T-helper 17 cell (primary cell): ENCODE measurements at regions not wholly inside any gene's neighbourhood (a gene's known extent, or its start where the extent isn't known, plus 50 kb on each side); places are given as distances from the start of the nearest gene placed in this dataset.
A peak's percentile ranks its signal among the peaks of the same experiment; 100 is the strongest.

Experiments used
- ATAC-seq: fragments of 150-1000 bp; cut with Tn5 transposase; 2 replicates; pipeline ENCODE4 v1.10.0; 2021; ENCODE audit warnings: mild to moderate bottlenecking, moderate library complexity
- DNase-seq, 3 donors: peaks; one replicate each; pipeline versions ENCODE4 v3.0.0 to v3.0.0-alpha.2; 2020 to 2021
- H3K9me3 ChIP-seq: one replicate; pipeline ENCODE4 v1.7.0; 2013; ENCODE audit warnings: low read length, mild to moderate bottlenecking; ENCODE audit not compliant: control insufficient read depth, poor library complexity, severe bottlenecking
- H3K27ac Mint-ChIP-seq: one replicate; pipeline ENCODE4 v1.8.0; 2022; ENCODE audit warnings: mild to moderate bottlenecking, moderate library complexity, mixed read lengths
- H3K27me3 Mint-ChIP-seq: one replicate; pipeline ENCODE4 v1.8.0; 2022; ENCODE audit warnings: mixed read lengths
- H3K36me3 Mint-ChIP-seq: one replicate; pipeline ENCODE4 v1.8.0; 2022; ENCODE audit warnings: low read depth, mixed read lengths
- H3K4me1 Mint-ChIP-seq: one replicate; pipeline ENCODE4 v1.8.0; 2022; ENCODE audit warnings: mild to moderate bottlenecking, mixed read lengths
- H3K4me3 Mint-ChIP-seq: one replicate; pipeline ENCODE4 v1.8.0; 2022; ENCODE audit warnings: mild to moderate bottlenecking, moderate library complexity, mixed read lengths

DNA sequence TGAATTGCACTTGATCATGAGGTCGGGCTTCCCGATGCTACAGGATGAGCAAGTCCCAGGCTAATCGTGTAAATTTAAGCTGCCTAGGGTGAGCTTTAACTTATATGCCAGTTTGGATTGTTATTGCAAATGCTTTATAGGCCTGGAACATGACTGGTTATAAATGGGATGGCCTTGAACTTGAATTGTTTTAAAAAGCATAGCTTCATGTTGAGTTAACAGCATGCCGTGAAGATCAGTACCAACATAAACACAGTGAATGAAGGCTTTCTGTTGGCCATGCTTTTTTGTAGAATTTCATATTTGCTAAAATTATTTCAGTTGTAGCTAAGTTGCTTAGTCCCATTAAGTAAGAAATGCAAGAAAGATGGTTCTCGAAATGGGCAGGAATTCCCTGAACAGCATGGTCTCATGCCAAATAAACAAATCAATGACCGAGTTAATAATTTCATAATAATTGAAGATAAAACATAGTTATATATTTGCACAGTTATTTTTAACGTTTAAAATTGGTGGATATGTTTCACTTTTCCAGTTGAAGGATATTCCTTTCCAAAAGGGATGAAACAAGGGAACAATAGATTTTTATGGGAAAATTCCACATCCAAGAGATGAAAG is 76.6 kb upstream of the ARID1B start:
- ATAC-seq (no peak), DNase-seq (no peak)
- no peaks in the 10 kb centered on the region for H3K9me3 ChIP-seq
- no peak overlapping the region for H3K4me3 Mint-ChIP-seq
- peaks cover 4% of the 10 kb centered on the region for H3K36me3 Mint-ChIP-seq
- H3K4me1 Mint-ChIP-seq, result peaks cover 3% of the 10 kb centered on the region
- H3K27me3 Mint-ChIP-seq, result peaks cover 37% of the 10 kb centered on the region
- H3K27ac Mint-ChIP-seq, result no peak overlapping the region

DNA sequence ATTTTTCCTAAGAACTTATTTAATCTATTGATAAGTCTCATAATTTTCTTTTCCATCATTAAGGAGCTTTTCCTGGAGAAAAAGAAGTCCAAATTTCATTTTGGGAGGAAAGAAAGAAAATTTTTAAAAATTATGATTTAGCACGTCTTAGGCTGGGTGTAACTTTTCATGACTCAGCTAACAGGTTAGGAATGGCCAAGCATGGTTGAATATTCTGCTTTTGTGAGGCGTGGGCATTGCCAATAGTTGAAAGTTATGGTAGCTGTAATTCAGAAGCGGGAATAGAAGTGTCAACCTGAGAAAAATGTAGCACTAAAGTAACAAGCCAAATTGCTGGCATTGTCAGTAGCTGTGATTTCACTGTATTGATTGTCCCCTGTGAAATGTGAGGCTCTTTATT is 77.2 kb upstream of the ARID1B start:
- Mint-ChIP-seq H3K4me1 (peaks cover 3% of the 10 kb centered on the region), H3K27me3 (peaks cover 33% of the 10 kb centered on the region), H3K36me3 (peaks cover 3% of the 10 kb centered on the region), H3K4me3 (no peak overlapping the region), H3K27ac (no peak overlapping the region)
- H3K9me3 ChIP-seq, result no peaks in the 10 kb centered on the region
- DNase-seq, result no peak
- ATAC-seq, result no peak

DNA sequence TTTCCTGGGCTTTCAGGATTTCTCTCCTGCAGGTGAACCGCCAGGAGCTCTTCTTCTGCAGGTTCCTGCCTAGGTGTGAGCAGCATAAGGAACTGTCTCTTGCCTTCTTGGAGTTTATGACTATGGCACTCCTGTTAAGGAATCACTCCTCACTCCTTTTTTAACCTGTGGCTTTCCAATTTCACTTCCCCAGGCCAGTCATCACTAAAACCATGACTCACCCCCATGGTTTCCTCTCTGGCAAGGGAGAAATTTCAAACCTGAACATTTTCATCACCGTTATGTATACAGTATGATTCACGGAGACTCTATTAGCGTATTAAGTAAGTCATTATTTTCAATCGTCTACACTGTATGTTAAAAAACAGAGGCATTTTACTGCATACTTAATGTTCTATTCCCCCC is 78.2 kb upstream of the ARID1B start:
- DNase-seq (no peak), ATAC-seq (no peak)
- H3K36me3 Mint-ChIP-seq, result peaks cover 3% of the 10 kb centered on the region
- H3K9me3 ChIP-seq, result no peaks in the 10 kb centered on the region
- H3K4me1 Mint-ChIP-seq, result peaks cover 3% of the 10 kb centered on the region
- no peak overlapping the region for H3K4me3 Mint-ChIP-seq
- peaks cover 33% of the 10 kb centered on the region for H3K27me3 Mint-ChIP-seq
- H3K27ac Mint-ChIP-seq, result peak overlapping the region; percentile 44

DNA sequence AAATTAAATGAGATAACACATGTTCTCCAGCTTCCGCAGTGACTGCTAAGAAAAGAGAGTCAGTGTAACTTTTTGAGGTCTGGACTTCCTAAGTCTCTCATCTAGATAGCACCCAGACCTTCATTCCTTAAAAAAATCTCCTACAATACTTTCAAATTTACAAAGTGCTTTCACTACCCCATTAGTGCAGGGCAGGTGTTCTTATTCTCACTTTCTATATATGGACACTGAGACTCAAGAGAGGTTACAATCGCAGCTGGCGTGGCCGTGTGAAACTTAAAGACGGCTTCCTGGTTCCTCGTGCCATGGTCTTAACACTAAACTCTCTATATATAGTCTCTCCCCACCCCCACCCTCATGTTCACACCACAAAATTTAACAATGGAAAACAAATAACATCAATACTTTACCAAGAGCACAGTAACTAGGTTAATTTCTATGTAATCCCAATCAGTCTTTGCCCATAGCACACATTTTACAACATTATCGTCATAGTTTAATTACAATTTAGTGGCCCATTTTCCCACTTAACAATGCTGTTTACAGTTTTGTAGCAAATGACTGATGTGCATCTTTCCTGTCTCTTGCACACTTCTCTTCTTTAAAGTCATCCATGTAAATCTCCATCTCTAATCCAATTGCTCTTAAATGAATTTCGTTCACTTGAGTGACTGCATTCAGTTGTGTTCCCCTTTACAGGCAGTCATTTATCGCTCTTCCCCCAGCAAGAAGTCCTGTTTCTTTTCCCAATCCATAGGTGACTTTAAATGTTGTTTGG is 78.8 kb upstream of the ARID1B start:
- DNase-seq, result no peak
- Mint-ChIP-seq H3K27me3 (peaks cover 33% of the 10 kb centered on the region), H3K27ac (peak overlapping the region; percentile 44), H3K4me1 (peaks cover 3% of the 10 kb centered on the region), H3K36me3 (peaks cover 3% of the 10 kb centered on the region), H3K4me3 (no peak overlapping the region)
- ATAC-seq, result peak; percentile 62
- no peaks in the 10 kb centered on the region for H3K9me3 ChIP-seq

DNA sequence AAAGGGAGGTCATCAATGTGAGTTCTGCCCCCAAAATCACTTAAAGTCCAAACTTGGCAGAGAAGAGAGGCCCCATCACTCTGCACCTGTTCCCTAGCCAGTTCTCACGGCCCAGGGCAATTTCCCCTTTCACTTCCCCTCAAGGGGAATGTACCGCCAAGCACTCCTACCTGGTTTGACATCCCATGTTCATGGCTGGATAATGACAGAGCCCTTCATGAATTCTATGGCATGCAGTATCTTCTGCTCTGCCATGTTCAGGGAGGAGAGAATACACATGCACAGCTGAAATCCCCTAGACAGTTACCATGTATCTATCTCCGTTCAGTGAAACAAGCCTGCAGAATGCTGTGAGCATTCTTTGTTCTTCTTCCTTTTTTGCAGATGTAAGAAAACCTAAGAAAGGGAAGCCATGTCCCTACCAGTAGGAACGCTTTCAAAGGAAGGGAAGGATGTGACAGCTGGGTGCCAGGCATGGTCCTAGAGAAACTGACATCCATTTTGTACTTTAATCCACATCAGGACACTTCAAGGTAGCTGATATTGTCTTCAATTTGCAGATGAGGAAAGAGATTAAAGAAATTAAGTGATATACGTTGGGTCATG is 79.8 kb upstream of the ARID1B start:
- Mint-ChIP-seq H3K27ac (no peak overlapping the region), H3K36me3 (peaks cover 3% of the 10 kb centered on the region), H3K4me3 (no peak overlapping the region), H3K27me3 (peaks cover 33% of the 10 kb centered on the region), H3K4me1 (peaks cover 3% of the 10 kb centered on the region)
- DNase-seq (no peak), ATAC-seq (peak; percentile 37)
- no peaks in the 10 kb centered on the region for H3K9me3 ChIP-seq

DNA sequence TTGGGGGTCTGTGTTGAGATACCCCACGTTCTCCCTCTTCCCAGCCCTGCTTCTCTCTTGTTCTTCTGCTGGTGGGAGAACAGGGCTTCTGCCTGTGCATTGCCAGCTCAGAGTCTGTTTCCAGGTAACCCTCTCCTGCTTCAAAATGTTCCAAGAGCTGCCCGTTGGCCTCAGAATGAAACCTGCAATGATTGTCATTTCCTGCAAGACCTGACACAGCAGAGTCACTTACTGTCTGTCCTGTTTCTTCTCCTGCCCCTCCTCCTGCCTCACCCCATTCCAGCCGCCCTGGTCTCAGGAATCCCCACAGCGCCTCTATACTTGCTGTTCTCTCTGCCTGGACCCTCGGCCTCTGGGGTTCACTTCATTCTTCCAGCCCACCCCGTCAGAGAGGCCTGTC is 81.4 kb upstream of the ARID1B start:
- Mint-ChIP-seq H3K27ac (no peak overlapping the region), H3K27me3 (peaks cover 36% of the 10 kb centered on the region)
- ATAC-seq, result no peak

DNA sequence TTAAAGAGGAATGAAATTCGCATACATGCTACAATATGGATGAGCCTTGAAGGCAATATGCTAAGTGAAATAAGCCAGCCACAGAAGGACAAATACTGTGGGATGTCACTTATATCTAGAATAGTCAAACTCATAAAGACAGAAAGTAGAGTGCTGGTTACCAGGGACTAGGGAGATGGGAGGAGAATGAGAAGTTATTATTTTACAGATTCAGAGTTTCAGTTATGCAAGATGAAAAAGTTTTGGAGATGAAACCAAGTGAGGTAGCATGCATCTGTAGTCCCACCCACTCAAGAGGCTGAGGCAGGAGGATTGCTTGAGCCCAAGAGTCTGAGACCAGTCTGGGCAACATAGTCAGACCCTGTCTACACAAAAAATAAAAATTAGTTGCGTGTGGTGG is 82.5 kb upstream of the ARID1B start:
- ATAC-seq (no peak), DNase-seq (no peak)
- H3K27ac Mint-ChIP-seq, result no peak overlapping the region
- H3K4me3 Mint-ChIP-seq, result no peak overlapping the region
- H3K9me3 ChIP-seq, result no peaks in the 10 kb centered on the region
- H3K36me3 Mint-ChIP-seq, result peaks cover 3% of the 10 kb centered on the region
- peaks cover 36% of the 10 kb centered on the region for H3K27me3 Mint-ChIP-seq
- peaks cover 3% of the 10 kb centered on the region for H3K4me1 Mint-ChIP-seq

More for the DNA sequence above, 81.4 kb upstream of the ARID1B start:
- peaks cover 3% of the 10 kb centered on the region for H3K36me3 Mint-ChIP-seq
- H3K9me3 ChIP-seq, result no peaks in the 10 kb centered on the region
- no peak overlapping the region for H3K4me3 Mint-ChIP-seq
- peaks cover 3% of the 10 kb centered on the region for H3K4me1 Mint-ChIP-seq
- no peak for DNase-seq

DNA sequence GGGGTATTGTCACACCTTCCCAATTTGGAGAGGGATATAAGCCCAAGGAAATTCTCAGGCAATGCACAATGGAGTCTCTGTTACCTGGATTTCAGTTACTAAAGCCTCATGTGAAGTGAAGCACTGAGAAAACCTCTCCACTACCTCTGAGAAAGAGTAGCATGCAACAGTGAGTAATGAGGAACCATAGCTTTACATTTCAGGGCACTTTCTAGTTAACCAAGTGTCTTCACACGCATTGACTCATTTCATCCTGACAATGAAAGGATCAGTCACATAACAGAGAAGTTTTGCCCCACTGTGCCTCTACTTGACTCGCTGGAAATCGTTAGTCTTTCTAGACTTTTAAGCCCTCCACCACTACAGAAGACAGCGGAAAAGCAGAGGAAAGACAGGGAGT is 86.2 kb upstream of the ARID1B start:
- Mint-ChIP-seq H3K36me3 (no peaks in the 10 kb centered on the region), H3K4me3 (no peak overlapping the region), H3K27me3 (peaks cover 11% of the 10 kb centered on the region), H3K27ac (no peak overlapping the region), H3K4me1 (peaks cover 14% of the 10 kb centered on the region)
- no peaks in the 10 kb centered on the region for H3K9me3 ChIP-seq
- DNase-seq (no peak), ATAC-seq (no peak)

DNA sequence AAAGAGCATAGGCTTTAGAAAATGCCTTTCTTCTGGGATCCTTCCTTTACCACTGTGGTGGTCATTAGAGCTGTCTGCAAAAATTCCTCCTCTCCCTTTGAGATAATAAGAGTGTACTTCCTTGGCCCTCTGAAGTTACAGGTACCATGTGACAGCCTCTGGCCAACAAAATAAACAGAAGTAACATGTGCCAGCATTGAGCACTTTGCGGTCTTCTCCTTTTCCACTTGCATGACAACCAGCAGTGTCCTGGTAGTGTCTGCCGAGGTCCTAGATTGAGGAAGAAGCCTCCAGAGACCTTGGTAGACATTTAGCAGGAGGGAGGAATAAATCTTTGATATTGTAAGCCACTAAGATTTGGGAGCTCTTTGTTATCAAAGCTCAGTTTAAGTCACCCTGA is 87.5 kb upstream of the ARID1B start:
- no peaks in the 10 kb centered on the region for H3K9me3 ChIP-seq
- H3K4me3 Mint-ChIP-seq, result no peak overlapping the region
- no peak overlapping the region for H3K27ac Mint-ChIP-seq
- peaks cover 7% of the 10 kb centered on the region for H3K27me3 Mint-ChIP-seq
- peaks cover 17% of the 10 kb centered on the region for H3K4me1 Mint-ChIP-seq
- DNase-seq (no peak), ATAC-seq (no peak)
- no peaks in the 10 kb centered on the region for H3K36me3 Mint-ChIP-seq

DNA sequence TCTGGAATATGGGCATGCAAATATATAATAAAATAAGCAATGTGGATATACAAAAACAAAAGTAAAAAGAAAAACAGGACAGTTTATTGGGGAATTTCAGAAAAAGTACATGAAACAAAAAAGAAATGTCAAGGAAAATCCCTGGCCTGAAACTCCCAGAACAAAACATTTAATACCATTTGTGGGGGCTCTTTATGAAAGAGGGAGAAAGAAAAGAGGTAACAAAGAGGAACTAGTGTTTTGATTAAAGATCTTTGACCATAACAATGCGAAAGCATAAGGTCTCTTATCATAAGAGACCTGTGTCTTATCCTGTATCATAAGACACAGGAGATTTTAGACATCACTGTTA is 88.6 kb upstream of the ARID1B start:
- H3K27me3 Mint-ChIP-seq, result peaks cover 7% of the 10 kb centered on the region
- H3K36me3 Mint-ChIP-seq, result no peaks in the 10 kb centered on the region
- peaks cover 17% of the 10 kb centered on the region for H3K4me1 Mint-ChIP-seq
- H3K27ac Mint-ChIP-seq, result peak overlapping the region; percentile 97
- peak overlapping the region; percentile 78 for H3K4me3 Mint-ChIP-seq
- no peaks in the 10 kb centered on the region for H3K9me3 ChIP-seq
- no peak for DNase-seq
- no peak for ATAC-seq

DNA sequence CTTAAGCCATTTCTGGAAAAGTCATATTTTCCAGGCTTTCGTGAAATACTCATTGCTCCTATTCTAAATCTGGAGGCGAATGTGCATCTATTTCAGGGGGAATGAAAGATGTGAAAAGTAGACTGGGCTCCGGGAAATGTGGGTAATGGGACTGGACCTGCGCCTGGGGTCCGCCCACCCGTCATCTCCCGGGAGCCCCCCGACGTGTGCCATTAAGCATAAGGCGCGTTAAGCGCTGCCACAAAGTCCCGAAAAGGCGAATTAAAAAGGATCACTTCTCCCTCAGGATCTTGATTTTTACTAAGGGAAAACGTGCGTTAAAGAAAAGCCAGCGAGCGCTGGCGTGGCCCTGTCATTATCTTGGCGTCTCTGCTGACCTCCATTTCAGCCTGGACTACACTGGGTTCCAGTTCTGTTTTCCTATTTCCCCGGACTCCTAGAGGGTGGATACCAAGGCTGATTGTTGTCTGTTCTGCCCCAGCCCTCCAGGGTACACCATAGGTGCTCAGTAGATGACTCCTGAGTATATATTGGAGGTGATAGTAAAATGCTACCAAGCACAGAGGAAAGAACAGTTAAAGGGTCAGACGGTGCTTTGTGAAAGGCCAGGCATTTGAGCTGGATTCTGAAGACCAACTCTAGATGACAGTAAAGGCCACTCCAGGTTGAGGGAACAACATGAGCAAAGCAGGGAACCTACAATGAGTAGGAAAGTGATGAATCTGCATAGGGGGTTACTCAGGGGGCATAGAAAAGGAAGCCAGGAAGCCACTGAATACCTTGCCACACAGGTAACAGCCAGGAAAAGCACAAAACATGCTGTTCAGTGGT is 89.2 kb upstream of the ARID1B start:
- H3K9me3 ChIP-seq, result no peaks in the 10 kb centered on the region
- H3K27ac Mint-ChIP-seq, result peak overlapping the region; percentile 97
- no peak for ATAC-seq
- H3K4me1 Mint-ChIP-seq, result peaks cover 17% of the 10 kb centered on the region
- no peak for DNase-seq
- H3K4me3 Mint-ChIP-seq, result peak overlapping the region; percentile 78
- no peaks in the 10 kb centered on the region for H3K36me3 Mint-ChIP-seq
- peaks cover 7% of the 10 kb centered on the region for H3K27me3 Mint-ChIP-seq

DNA sequence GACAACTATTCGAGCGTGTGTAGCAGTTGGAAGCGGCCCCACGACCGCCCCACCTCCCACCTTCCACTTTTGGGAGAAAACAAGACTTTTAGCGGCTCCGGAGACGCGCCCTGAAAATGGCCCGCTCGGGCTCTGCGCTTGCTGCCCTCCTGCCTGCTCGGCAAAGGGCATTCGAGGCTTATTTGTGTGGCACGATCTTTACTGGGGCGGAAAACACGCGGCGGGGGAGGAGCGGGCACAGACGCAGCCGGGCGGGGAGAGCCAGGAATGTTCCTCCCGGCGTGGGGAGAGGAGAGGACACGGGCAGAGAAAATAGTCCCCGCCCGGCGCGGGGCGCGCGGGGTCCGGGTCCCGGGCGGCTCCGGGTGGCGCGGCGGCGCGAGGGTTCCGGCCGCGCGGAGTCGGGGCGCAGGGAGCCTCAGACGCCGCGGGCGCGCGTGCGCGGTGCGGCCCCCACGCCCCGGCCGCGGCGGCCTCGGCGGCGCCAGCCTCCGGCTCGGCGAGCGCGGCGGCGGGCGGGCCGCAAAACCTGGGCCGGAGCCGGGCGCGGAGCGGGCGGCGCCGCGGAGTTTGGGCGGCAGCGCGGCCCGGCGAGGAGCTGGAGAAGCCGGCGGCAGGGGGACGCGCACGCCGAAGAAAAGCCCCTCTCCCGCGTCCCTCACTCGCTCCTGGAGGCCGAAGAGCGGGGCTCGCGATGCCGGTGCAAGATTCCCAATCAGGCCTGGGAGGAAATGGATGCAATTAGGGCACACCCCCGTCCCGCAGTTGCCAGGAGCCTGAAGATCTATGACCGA is 90.0 kb upstream of the ARID1B start:
- Mint-ChIP-seq H3K27me3 (peaks cover 14% of the 10 kb centered on the region), H3K36me3 (peaks cover 3% of the 10 kb centered on the region), H3K4me3 (peak overlapping the region; percentile 96), H3K4me1 (peaks cover 17% of the 10 kb centered on the region), H3K27ac (peak overlapping the region; percentile 97)
- peak; percentile 73 to 78 (median 77) for DNase-seq
- no peaks in the 10 kb centered on the region for H3K9me3 ChIP-seq
- ATAC-seq, result peak; percentile 92
